ENCODE measurements at regions not wholly inside any gene's neighbourhood (a gene's known extent, or its start where the extent isn't known, plus 50 kb on each side); places are given as distances from the start of the nearest gene placed in this dataset.
A peak's percentile ranks its signal among the peaks of the same experiment; 100 is the strongest.

- Histone ChIP-seq H3K4me1 (peaks cover 22% of the 10 kb centered on the region), H3K4me3 (ENCODE audit: low read depth, low read length) (no peak overlapping the region), H3K27me3 (no peaks in the 10 kb centered on the region), H3K9me3 (no peaks in the 10 kb centered on the region; the same call in 1 of the 2 replicates), H3K36me3 (no peaks in the 10 kb centered on the region)
- no peak for DNase-seq
- no peak for TF ChIP-seq CTCF (IDR thresholded peaks at IDR 0.05; ENCODE audit: low read depth, low read length)
Measured at GRCh38 chr2:12264146-12264545, 452.6 kb upstream of the TRIB2 start.

GRCh38 chr2:12265646-12266045 lies 451.1 kb upstream of the TRIB2 start:
- no peak overlapping the region for H3K4me3 ChIP-seq (ENCODE audit: low read depth, low read length)
- H3K9me3 ChIP-seq: no peaks in the 10 kb centered on the region; the same call in 1 of the 2 replicates
- H3K36me3 ChIP-seq: no peaks in the 10 kb centered on the region
- H3K27me3 ChIP-seq: no peaks in the 10 kb centered on the region
- H3K4me1 ChIP-seq: peaks cover 31% of the 10 kb centered on the region
- DNase-seq: no peak
- no peak for TF ChIP-seq CTCF (IDR thresholded peaks at IDR 0.05; ENCODE audit: low read depth, low read length)

GRCh38 chr2:12267042-12267441 lies 449.7 kb upstream of the TRIB2 start:
- peaks cover 37% of the 10 kb centered on the region for H3K4me1 ChIP-seq
- H3K4me3 ChIP-seq (ENCODE audit: low read depth, low read length): no peak overlapping the region
- no peak for TF ChIP-seq CTCF (IDR thresholded peaks at IDR 0.05; ENCODE audit: low read depth, low read length)
- no peaks in the 10 kb centered on the region; the same call in 1 of the 2 replicates for H3K9me3 ChIP-seq
- no peaks in the 10 kb centered on the region for H3K27me3 ChIP-seq
- H3K36me3 ChIP-seq: no peaks in the 10 kb centered on the region
- DNase-seq: no peak

- peaks cover 28% of the 10 kb centered on the region for H3K4me1 ChIP-seq
- H3K9me3 ChIP-seq: no peaks in the 10 kb centered on the region; the same call in 1 of the 2 replicates
- H3K4me3 ChIP-seq (ENCODE audit: low read depth, low read length): no peak overlapping the region
- no peaks in the 10 kb centered on the region for H3K36me3 ChIP-seq
- TF ChIP-seq CTCF (IDR thresholded peaks at IDR 0.05; ENCODE audit: low read depth, low read length): no peak
- peak; percentile 78 for DNase-seq
- no peaks in the 10 kb centered on the region for H3K27me3 ChIP-seq
Measured at GRCh38 chr2:12269041-12269972, 447.4 kb upstream of the TRIB2 start.

- Histone ChIP-seq H3K4me3 (ENCODE audit: low read depth, low read length) (no peak overlapping the region), H3K36me3 (no peaks in the 10 kb centered on the region), H3K4me1 (peaks cover 28% of the 10 kb centered on the region), H3K27me3 (no peaks in the 10 kb centered on the region), H3K9me3 (no peaks in the 10 kb centered on the region)
- DNase-seq: no peak
- TF ChIP-seq CTCF (IDR thresholded peaks at IDR 0.05; ENCODE audit: low read depth, low read length): no peak
Measured at GRCh38 chr2:12270876-12271588, 445.7 kb upstream of the TRIB2 start.

All from BE2C (cell line).